ENCODE measurements at regions not wholly inside any gene's neighbourhood (a gene's known extent, or its start where the extent isn't known, plus 50 kb on each side); places are given as distances from the start of the nearest gene placed in this dataset.

DNA sequence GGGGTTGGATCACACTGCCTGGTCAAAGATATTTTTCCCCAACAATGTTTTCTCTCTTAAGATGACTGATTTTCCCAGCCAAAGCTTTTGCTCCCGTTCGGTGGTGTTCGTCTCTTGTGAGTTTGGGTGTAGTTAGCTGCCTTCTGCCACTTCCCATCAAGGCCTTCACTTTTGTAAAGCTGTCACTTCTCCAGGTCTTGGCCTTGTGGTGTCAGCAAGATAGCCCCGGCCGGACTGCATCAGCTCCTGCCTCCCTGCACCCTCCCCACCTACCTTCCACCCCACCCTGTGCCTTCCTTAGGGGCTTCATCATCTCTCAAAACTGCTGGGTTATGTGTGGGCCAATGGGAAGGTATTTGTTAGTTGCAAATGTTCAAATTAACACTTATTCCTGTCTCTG lies 228.9 kb downstream of the BCL11A start:
- no peak for ATAC-seq
- DNase-seq (ENCODE audit: low spot score) = no peak

DNA sequence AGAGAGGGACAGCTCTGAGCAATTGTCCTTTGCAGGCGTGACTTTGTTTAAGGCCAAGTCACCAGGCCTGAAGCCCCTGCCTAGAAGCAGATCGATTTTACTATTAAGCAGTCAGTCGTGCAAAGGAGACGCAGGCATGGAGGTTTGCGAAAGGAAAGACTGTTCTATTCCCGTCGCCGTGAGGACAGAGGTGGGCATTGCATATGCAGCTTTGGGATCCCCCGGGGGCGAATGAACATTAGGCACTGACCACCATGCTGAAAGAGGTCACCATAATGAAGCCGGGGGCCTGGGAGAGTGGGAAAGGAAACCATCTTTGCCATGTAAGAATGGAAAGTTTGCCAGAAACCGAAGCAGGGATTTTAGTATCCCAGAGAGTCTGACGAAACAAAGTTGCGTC lies 231.6 kb downstream of the BCL11A start:
- no peak for ATAC-seq

GRCh38 chr2:60320724-60321123 lies 232.7 kb downstream of the BCL11A start:
- DNase-seq (ENCODE audit: low spot score) = no peak
- ATAC-seq = no peak

More for the DNA sequence above, 231.6 kb downstream of the BCL11A start:
- no peak for DNase-seq (ENCODE audit: low spot score)

- DNase-seq (ENCODE audit: low spot score) = no peak
- ATAC-seq = no peak
These were observed 234.4 kb downstream of the BCL11A start for GRCh38 chr2:60319031-60319547.

GRCh38 chr2:60318544-60318943 lies 234.9 kb downstream of the BCL11A start:
- DNase-seq (ENCODE audit: low spot score) = no peak
- ATAC-seq = no peak

DNA sequence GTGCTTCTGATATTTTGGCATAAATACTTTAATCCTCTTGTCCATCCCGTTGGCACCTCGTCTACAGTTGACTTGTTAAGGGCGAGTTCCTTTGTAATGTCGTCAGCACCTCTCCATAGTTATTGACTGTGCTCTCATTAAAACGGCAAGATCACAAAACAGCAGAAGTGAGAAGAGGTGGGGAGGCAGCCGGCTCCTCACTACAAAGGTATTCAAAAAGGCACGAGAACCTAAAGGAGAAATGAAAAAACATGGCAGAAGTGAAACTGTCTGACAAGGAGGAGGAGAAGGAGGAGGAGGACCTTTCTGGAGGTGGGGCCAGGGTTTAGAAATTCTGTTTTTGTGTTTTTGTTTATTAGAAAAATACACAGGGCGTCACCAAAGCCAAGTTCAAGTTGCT lies 235.6 kb downstream of the BCL11A start:
- no peak for ATAC-seq

DNA sequence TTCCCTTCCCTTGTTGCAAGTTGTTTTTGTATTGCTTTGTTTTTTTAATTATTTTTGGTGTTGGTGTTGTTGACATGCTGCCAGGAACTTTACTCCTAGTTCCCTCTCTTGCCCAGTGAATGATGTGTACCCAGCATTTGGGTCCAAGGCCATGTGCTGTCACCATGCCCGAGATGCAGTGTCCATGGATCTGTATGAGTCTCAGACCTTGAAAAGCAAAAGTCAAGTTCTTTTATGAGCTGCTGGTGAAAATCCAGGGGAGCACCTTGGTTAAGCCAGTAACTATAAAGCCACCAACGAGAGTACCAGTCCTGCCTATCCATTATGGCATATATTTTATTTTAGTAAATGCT lies 236.4 kb downstream of the BCL11A start:
- peak; percentile 72 for ATAC-seq

More for the DNA sequence above, 235.6 kb downstream of the BCL11A start:
- no peak for DNase-seq (ENCODE audit: low spot score)

DNA sequence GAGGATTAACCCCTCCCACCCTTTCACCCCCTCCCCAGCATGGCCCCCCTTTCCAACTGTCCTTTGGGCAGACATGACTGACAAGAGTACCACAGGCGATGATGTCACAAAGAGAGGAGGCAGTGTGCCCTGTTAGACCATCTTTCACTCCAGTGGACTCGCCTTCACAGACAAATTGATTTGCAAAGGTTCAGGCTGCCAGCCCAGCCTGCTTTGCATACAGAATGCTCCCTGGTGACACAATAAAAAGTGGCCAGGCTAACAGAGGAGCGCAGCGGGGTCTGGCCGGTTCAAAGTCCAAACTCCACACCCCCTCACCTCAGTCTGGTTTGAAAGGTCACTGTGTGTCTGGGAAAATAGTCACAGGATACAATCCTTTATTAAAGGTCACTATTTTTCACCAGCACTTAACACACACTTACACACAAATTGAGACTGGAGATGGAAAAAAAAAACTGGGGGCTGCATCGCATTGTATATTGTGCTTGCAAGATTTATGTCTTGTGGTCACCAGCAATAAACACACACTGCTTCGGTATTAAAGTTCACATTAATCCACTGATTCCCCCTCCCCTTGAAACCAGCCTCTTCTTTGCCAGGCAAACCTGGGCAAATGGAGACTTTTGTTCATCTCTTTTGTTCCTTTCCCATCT lies 236.9 kb downstream of the BCL11A start:
- ATAC-seq (peak; percentile 97), DNase-seq (ENCODE audit: low spot score) (peak; percentile 90)

More for the DNA sequence above, 236.4 kb downstream of the BCL11A start:
- DNase-seq (ENCODE audit: low spot score) = peak; percentile 71

GRCh38 chr2:60313470-60314172 lies 239.8 kb downstream of the BCL11A start:
- DNase-seq (ENCODE audit: low spot score) = no peak
- no peak for ATAC-seq

- ATAC-seq (no peak), DNase-seq (ENCODE audit: low spot score) (no peak)
These were observed 240.8 kb downstream of the BCL11A start for GRCh38 chr2:60312618-60313017.

- no peak for DNase-seq (ENCODE audit: low spot score)
These were observed 241.9 kb downstream of the BCL11A start for GRCh38 chr2:60311524-60311923.

DNA sequence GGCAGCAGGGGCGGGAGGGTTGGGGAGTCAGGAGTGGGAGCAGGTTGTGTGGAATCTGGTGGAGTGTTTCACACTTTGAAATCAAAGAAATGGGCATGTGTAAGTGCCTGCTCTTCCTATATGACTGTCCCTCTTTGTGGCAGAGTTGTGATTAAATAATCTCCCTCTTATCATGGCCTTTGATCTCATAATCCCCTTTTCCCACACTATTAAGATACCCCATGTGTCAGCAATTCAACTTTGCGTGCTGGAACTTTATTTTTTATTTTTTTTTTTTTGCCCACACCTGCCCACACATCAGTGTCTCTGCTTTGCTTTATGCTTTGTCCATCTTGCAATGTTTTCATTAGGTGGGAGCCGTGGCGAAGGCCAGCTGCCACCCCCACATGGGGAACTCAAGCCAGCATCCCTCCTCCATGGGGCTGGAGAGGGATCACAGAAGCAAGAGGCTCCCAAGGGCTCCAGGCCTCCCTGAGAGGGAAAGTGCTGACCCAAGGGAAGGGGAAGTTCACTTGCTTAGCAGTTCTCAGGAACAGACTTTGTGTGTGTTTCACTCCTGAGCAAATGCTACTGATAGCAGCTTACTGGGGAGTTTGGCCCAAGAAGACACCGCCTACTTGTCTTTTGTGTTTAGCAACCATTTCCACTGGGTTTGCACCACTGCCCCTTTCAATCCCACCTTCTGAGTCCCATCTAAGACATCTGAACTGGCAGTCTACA lies 243.4 kb downstream of the BCL11A start:
- DNase-seq (ENCODE audit: low spot score) (no peak), ATAC-seq (no peak)

More at GRCh38 chr2:60311524-60311923, 241.9 kb downstream of the BCL11A start:
- no peak for ATAC-seq

DNA sequence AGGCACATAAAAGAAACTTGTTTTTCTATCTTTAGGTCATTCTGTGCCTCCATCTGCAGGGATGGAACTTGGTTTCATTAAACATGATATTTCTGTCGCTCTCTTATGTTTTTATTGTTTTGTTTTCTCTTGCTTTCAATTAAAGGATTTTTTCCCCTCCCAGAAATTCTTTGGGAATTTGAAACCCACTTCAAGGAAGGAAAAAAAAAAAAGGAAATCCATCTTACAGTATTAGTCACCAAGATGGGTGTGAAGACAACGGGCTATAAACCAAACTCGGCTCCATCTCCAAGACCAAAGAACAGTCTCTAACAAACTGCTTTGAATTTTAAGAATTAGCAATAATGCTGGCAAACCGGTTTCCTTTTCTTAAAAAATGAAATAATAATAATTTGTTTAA lies 244.1 kb downstream of the BCL11A start:
- ATAC-seq (no peak), DNase-seq (ENCODE audit: low spot score) (no peak)

GRCh38 chr2:60306267-60306861 lies 247.1 kb downstream of the BCL11A start:
- ATAC-seq = no peak
- DNase-seq (ENCODE audit: low spot score) = no peak

DNA sequence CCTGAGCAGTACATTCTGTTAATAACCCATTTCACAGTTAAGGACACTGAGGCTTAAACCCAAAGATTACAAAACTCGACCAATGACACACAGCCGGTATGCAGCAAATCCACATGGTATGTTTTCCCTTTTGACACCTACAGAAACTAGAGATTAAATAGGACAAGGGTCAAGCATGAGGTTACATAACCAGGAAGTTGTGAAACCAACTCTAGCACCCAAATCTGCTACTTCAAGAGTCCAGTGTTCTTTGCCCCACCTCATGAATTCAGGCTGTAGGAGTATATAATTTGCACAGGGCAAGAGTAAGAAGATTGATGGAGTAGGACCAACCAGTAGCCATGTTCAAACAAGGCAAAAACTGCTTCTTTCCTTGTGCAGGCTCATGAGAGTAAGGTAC lies 249.8 kb downstream of the BCL11A start:
- ATAC-seq (no peak), DNase-seq (ENCODE audit: low spot score) (no peak)

- no peak for ATAC-seq
- no peak for DNase-seq (ENCODE audit: low spot score)
These were observed 250.9 kb downstream of the BCL11A start for GRCh38 chr2:60302377-60303126.

DNA sequence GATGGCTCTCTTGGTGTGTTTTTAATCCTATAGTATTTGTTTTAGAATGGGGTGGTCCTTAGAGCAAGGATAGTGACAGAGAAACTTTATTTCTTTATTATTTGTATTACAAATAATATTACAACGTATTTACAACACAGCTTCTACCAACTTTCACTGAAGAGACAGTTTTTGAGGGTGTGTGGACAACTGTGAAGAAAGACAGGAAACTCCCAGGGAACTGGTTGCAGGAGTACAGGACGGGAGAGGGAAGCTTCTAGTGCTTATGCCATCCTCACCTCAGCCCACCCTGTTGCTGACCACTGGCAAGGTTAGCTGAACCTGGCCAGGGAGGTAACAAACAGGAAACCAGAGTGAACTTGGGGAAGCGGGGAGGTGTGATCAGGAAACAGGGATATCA lies 251.7 kb downstream of the BCL11A start:
- ATAC-seq = no peak
- no peak for DNase-seq (ENCODE audit: low spot score)

DNA sequence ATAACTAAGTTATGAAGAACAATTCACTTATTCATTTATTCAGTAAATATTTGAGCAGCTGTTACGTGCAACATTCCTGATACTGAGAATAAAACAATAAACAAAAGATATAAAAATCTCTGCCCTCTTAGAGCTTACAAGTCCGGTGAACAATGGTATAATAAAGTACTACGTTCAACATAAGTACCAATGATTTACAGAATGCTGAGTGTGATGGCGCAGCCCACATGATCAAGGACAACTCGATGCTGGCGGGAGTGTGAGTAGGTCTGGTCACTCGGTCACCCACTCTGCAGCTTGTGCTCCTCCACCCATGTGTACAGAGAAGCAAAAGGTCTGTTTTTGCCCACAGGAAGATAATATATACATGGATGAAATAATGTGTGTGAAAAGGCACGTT lies 254.3 kb downstream of the BCL11A start:
- no peak for ATAC-seq
- DNase-seq (ENCODE audit: low spot score) = no peak

GRCh38 chr2:60298006-60298696 lies 255.3 kb downstream of the BCL11A start:
- no peak for ATAC-seq
- no peak for DNase-seq (ENCODE audit: low spot score)

Measured in left lobe of liver (tissue), 2 donors.